NCI-H1417 (cell line): ENCODE measurements at regions not wholly inside any gene's neighbourhood (a gene's known extent, or its start where the extent isn't known, plus 50 kb on each side); places are given as distances from the start of the nearest gene placed in this dataset.

Experiments
- DNase-seq, 3 experiments: peaks; one replicate each; lab custom pipeline; 2025; lab: John Stamatoyannopoulos, UW

DNA sequence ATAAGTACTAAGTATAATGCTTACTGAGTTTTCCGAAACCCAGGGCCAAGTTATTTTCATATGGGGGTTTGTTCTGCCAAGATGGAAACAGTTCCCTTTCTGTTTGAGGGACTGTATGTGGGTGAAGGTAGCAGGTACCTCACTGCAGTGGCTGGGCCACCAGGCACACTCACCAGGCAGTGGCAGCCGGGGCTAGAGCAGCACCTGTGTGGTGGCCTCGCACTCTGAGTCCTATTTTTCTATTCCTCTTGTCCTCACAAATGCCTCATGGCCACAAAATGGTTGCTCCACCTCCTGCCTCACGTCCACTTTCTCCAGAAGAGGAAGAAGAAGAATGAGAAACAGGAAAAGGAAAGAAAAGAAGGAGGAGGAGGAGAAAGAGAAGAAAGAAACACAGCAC lies 167.3 kb upstream of the SHH start:
- no peak for DNase-seq

DNA sequence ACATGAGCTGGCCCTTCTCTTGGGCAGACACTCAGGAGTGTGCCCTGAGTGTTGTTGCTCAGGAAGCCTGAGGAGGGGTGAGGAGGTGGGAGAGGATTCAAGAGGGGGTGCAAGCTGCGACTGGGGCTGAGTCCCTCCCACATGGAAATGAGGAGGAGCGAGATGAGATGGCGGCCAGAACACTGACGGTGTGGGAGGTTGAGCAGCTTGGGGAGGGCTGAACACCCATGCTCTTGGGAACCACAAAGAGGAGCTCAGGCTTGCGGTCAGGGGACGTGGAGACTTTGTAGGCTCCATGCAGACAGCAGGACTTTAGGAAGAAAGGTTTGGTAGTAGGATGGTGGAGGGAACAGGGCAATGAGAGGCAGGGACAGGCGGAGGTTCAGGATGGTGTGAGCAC lies 163.2 kb upstream of the SHH start:
- DNase-seq: no peak

DNA sequence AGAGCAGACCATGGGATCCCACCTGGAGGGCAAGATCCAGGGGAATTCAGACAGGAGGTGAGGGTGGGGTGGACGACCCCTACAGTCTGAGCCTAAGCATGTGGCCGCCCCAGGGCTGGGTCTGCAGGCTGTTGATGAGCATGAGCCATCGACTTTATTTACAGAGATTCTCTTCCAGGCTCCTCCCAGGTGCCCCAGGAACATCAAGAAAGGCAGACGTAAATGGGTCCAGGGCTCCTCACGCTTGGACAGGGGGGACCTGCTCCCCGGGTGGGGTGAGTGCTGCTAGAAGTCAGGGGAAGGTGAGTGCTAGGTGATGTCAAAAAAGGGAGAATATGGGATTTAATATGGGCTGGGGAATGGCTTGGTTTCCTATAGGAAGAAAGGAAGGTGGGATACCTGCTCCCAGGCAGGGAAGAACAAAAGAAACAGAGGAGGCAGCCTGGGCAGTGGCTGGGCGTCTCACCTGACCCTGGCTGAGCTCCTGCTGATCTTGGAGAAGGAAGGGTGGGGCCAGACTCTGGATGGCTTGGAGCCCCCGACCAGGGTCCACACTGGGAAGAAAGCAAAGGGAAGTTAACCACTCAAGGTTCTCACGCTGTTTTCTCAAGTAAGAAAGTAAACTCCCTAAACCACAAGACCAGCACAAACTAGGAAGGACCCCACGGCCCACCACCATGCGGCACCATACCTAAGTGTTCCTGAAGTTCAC lies 162.1 kb upstream of the SHH start:
- DNase-seq: no peak

DNA sequence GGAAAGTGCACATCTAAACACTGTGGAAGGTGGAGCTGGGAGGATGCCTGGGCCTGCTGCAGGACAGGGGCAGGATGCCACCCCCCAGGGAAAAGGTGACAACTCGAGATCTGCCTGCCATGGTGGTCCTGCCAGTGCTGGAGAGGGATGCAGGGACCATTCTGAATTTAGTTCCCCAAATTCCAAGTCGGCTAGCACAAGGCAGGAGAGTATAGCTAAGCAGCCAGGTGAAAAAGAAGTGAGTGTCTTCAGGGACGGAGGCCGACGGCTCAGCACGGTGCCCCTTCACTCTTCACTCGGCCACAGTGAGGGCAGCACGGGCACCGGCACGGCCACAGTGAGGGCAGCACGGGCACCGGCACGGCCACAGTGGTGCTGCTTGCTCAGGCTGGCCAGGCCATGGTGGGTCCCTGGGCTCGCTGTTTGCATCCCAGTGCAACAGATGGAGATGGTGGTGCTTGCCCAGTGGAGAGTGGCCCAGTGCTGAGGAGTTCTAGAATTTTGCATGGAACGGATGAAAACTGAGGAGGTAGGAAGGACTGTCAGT lies 161.3 kb upstream of the SHH start:
- no peak for DNase-seq

DNA sequence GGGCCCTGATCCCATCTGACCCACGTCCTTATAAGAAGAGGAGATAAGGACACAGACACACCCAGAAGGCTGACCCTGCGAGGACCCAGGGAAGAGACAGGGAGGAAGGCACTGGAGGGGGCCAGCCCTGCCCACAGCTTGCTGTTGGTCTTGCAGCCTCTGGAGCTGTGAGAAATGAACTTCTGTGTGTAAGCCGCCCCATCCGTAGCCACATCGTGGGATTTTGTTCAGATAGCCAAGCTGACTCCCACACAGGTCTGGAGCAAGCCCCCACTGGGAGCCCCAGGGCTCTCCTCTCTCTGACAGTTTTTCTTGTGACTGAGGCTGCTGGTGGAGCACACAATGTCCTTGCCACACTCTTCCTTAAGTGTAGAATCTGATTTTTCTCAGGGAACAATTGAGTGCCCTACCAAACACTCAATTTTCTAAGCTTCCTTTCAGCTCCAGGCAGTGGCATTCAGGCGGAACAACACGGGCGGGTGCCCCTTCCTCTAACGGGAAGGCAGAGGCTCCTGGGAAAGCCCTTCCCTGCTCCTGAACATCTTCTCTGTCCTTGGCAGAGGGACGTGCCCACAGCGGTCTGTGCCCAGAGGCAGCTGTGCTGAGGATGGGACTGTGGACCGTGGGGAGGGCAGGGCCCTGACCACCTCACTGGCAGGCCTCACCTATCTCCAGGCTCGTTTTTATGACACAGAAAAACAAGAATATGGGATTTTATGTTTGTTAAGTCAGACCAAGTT lies 160.6 kb upstream of the SHH start:
- DNase-seq: peak in 1 of 3 experiments; percentile 53

DNA sequence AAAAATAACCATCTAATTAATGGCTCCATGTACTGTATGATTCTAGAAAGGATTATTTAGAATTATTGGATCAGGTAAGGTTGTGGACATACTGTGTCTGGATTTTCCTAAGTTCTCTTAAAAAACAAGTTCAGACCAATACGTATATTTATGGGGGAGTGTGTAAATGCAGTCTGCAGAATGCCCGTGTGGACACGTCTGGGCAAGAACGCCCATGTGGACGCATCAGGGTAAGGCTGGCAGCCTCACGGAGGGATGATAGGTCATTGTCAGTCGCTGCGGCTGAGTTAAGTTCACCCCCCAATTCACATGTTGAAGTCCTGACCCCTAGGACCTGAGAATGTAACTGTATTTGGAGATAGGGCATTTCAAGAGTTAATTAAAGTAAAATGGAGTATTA lies 160.0 kb upstream of the SHH start:
- no peak for DNase-seq

DNA sequence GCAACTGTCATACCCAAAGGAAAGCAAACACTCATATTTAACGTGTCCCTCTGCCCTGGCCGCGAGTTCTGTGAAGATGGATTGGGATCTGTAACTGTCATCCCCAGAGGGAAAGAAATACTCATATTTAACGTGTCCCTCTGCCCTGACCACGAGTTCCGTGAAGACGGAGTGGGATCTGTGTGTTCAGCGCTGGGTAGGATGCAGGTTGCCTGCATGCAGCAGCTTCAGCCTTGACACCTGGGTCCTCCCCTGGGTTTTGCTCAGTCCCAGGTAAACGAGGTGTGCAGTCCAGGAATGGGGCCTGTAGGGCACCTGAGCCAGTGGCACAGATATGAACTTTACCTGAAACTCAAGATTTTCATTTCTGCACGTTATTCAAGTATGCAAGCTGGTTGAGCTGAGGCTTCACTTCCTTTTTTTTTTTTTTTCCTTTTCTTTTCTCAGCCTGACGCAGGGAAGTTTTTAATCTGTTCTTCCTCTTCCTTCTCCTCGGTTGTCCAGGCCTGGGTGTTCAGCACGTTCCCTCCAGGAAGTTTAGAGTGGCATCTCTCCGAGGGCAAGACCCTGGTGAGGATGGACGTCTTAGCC lies 159.0 kb upstream of the SHH start:
- no peak for DNase-seq

DNA sequence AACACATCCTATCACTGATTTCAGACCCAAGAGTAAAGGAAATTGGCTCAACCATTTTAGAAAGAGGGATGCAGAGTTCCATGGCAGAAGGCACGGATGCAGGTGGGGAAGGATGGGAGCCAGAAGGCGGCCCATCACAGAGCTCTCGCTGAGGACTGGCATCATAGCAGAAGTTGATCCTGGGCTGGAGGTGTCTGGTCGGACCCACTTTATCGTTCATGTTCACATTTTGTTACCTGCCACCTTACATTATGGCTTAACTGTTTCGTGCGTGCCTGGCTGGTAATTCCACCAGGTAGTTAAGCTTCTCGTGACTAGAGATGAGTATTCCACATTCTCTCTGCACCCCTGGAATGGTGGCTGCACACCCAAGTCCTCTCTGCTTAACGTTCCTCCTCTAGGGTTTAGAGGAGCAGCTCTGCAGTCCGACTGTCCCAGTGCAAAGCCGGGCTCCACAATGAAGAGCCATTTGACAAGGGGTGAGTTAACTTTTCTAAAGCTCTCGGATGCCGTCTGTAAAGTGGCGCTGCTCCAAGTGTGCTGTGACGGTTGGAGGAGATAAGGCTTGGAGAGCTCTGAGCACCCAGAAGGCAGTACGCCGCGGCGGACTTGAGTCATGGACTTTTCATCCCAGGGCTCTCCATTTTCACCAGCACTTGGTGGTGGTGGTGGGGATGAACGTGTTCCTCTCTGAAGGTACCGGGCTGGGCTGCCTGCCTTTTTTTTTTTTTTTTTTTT lies 157.1 kb upstream of the SHH start:
- no peak for DNase-seq

DNA sequence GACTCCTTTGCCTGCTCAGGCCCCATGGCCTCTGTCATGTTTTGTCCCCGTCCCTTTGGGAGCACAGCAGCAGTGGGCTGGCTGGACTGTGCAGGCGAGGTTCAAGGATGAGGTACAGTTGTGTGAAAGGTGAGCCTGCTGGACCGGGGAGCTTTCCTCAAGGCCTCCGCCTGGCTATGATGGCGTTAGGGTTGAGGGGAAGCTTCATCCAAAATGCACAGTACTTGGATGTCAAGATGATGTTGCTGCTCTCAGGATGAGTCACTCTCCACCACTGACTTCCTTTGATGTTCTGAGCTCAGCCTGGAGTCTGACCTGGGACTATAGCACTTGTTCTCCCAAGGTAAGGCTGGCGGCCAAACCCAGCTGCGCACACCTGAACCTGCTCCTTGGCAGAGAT lies 152.7 kb upstream of the SHH start:
- DNase-seq: no peak

DNA sequence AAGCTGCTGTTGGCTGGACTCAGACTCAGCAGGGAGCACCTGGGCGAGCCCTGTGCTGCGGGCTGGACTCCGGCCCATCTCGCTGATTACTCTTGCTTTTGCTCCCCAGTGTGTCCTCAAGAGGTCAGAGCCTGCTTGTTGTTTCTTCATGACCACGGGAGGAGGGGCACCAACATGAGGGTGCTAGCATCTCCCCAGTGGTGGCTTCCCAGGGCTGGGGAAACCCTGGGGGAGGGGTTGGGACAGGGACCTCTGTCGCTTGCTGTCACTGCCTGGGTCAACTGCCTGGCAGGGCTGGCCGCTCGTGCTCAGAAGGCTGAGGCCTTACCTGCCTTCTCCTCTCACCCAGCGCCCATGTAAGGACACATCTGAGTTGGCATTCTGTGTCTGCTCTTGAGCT lies 152.3 kb upstream of the SHH start:
- no peak for DNase-seq

DNA sequence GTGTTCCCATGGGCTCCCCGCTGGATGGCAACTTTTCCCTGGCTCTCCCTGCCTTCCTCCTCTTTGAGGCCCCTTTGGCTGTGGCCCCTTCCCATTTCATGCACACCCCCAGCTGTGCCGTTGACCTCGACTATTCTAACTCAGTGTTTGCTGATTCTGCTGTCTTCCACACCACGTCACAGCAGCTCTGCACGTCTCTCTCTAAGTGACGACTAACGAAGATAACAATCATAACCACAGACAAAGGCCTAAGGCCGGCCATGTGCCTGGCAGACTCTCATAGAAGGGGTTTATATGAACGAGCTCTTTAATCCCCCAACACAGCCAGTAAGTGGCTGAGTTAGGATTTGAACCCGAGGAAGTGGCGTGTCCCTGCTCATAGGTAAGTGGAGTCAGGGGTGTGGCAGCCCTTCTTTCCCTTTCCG lies 151.5 kb upstream of the SHH start:
- DNase-seq: no peak

DNA sequence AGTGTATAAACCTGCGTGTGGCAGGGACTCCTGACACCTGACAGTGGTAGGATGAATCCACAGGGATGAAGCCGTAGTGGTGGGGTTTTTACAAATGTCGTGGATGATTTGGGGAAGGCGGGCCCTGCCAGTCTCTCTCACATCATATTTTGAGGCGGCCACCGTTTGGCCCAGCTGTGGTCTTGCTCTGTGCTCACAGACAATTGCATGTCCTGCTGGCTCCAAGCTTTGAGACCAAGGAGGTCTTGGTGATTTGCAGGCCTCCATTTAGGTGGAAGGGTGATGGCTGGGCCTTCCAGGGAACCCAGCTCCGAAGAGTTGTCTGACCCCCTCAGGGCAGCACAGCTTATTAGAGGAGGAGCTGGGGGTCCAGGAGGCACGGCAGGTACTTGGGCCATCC lies 151.1 kb upstream of the SHH start:
- no peak for DNase-seq

DNA sequence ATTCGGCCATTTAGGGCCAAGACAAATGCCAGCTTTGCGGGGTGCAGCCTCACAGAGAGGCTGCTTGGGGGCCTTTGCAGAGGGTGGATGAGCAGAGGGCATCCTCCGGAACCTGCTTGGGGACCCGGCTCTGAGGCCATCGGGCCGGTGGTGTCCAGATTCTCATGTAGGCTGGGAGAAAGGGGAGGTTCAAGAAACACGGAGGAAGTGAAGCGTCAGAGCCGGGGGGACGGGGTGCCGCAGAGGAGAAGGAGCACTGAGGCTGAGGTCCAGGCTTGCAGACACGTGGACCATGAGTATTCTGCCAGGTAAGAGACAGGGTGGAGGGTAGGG lies 150.7 kb upstream of the SHH start:
- DNase-seq: no peak

DNA sequence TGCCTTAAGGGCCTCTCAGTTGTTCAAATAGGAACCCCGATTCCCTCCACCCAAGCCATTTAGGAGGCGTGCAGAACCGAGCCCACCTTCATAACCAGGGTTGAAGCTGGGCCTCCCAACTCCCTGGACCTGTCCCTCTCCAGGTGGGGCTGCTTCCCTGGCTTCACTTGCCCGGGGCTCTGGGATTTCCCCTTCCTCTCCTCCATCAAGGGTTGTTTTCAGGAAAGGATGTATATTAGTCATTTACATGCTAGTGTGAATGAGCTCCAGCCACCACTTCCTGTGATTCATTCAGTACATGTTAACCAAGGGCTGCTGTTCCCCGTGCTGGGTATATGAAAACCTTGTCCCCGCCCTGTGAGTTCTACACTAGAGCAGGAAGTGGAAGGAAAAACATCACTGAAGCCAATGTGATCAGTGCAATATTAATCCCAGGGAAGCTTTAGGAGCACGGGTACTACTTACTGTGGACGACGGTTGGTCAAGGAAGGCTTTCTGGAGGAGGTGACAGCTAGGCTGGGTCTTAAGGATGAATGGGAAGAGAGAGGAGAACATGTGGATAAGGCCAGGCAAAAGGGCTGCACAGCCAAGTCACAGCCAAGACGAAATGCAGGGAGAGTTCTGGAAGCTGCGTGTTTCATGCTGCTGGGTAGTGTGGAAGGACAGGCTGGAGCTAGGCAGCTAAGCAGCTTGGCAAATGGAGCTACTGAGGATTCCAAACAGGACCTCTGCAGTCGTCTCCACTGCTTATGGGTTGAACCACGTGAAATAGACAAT lies 150.1 kb upstream of the SHH start:
- DNase-seq: no peak

DNA sequence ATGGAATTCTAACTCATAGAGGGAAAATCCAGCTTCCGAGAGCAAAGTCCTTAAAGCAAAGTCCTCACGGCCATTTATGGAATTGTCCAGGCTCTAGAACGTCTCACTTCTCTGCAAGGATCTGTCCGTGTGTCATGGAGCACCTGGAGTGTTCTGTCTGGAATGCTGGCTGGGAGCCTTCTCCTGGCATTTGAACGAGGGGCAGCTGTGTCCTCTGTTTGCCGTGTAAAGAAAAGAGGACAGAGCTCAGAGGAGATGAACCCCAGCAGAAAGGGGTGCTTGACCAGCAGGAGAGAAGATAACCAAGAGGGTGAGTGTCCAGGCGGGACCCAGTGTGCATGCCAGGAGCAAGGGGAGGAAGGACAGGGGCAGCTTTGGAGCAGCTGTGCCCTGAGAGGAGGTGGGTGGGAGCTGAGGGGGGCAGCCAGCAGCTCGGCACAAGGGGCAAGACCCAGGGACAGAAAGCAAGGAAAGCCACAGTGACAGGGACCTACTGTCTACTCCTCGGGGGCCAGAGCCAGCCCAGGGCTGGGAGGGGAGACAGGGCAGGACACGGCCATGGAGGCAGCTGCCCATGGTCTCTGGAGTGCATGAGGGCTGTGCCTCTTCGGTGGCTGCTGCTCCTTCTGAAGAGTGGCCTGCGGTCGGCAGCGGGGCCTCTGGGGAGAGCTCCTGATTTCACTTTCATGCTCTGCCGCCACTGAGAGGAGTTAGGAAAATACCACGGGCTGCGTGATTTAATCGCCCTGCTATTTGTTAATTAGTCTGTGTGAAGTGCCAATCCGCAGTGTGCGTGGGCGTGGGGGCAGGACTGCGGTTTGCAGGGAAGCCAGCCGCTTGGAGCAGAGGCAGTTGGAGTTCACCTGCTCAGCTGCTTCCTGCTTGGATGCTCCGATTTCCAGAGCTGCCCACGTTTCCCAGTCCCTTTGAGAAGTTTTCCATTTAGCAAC lies 149.3 kb upstream of the SHH start:
- DNase-seq: peak; percentile 30 to 92 (median 53)

DNA sequence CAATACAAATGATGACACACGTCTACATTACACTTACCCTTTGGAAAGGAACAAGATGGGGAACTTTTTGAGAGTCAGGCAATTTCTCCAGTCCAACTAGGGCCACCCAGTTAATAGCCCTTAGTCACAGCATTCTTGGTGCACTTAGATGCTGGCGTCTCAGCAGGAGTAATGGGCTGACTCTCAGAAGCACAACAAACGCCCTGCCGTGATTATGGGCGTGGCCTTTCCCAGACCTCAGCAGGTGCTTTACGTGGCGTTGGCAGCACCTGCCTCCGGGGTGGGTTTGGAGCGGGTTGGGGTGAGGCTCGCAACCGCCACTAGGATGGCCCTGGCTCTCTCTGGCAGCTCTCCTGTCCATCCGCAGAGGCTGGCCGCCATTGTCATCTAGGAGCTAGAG lies 147.6 kb upstream of the SHH start:
- DNase-seq: peak; percentile 68 to 96 (median 84)

DNA sequence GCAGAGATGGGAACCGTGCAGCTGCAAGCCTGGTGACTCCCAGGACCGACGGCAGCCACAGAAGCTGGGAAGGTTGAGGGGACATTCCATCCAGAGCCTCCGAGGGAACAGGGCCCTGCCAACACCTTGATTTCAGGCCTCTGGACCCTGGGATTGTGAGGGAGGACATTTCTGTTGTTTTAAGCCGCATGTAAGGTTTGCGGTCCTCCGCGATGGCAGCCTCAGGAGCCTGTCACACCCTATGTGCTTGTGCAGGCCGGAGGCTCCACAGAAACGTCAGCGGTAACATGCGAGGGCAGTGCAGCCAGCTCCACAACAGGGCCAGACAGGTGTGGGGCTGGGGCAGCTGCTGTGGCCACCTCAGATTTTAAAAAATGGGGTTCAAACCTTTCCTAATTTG lies 144.7 kb upstream of the SHH start:
- no peak for DNase-seq

DNA sequence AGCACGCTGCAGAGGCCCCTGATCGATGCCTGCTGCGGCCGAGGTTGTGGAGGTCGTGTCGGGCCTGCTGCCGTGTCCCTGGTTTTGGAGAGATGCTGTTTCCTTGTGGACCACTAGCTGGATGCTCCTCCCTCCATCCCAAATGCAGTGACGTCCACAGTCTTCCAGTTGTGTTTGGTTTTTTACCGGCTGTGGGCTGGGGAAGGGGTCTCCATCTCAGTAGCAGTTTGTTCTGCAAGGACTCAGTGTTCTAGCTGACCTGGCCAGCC lies 143.0 kb upstream of the SHH start:
- DNase-seq: no peak

DNA sequence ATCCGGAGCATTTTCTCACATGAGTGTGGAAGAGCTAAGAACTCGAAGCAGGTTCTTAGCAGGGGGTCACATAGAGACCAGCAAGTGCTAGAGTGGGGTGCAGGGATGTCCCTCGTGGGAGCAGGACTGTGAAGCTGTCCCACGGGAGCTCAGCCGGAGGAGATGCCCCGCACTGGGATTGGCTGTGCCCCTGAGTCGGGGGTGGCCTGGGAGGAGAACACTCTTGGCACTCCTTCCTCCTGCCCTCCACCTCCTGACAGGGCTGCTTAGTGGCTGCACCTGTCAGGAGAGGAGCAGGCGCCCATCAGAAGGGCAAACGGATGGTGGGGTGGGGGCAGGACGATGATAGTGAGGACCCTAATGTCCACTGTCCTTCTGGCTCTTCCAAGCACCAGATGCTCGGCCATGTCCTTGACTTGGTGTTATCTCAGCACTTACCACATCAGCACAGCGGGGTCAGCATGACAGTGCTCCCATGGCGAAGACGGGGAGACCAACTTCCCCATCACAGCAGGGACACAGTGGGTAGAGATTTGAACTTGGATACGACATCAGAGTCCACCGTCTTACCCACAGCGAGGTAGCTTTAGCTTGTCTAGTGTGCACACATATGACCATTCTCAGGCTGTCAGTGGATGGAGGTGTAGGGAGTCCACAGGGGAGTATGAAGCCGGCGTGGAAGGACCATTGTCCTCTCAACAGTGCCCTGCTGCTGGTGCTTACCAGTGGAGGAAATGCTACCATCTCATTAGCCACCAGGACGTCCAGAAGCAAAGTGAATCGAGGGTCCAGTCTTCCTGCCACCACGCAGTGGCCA lies 142.5 kb upstream of the SHH start:
- DNase-seq: no peak
